Hepatocyte (in vitro differentiated cells): ENCODE measurements at regions not wholly inside any gene's neighbourhood (a gene's known extent, or its start where the extent isn't known, plus 50 kb on each side); places are given as distances from the start of the nearest gene placed in this dataset.

Experiments used
- DNase-seq: peaks from one replicate; pipeline ENCODE4 v3.0.0-alpha.2; 2016; ENCODE audit warnings: low spot score
- H2AFZ ChIP-seq: fragments of 200-600 bp; sonication (generic); 2 replicates; pipeline ENCODE4 v1.6.0; 2016; ENCODE audit warnings: antibody characterized with exemption, mild to moderate bottlenecking
- H3K27ac ChIP-seq: fragments of 200-600 bp; sonication (generic); 2 replicates; pipeline ENCODE4 v1.5.1; 2016; ENCODE audit warnings: mild to moderate bottlenecking
- H3K27me3 ChIP-seq: fragments of 200-600 bp; sonication (generic); 2 replicates; pipeline ENCODE4 v1.6.1; 2016
- H3K36me3 ChIP-seq: fragments of 200-600 bp; sonication (generic); replicated peaks from 2 replicates; pipeline ENCODE4 v1.5.1; 2016; ENCODE audit warnings: low read depth; ENCODE audit not compliant: insufficient read depth
- H3K4me1 ChIP-seq: fragments of 200-600 bp; sonication (generic); 2 replicates; pipeline ENCODE4 v1.5.1; 2016; ENCODE audit warnings: mild to moderate bottlenecking, moderate library complexity; ENCODE audit not compliant: insufficient read depth
- H3K4me2 ChIP-seq: fragments of 200-600 bp; sonication (generic); 2 replicates; pipeline ENCODE4 v1.6.0; 2016
- H3K4me3 ChIP-seq: fragments of 200-600 bp; sonication (generic); 2 replicates; pipeline ENCODE4 v1.5.1; 2016; ENCODE audit warnings: mild to moderate bottlenecking
- H3K79me2 ChIP-seq: fragments of 200-600 bp; sonication (generic); 2 replicates; pipeline ENCODE4 v1.6.0; 2017; ENCODE audit warnings: mild to moderate bottlenecking
- H3K9me2 ChIP-seq: fragments of 200-600 bp; sonication (generic); replicated peaks from 2 replicates; pipeline ENCODE4 v1.6.0; 2017; ENCODE audit warnings: mild to moderate bottlenecking; ENCODE audit not compliant: insufficient read depth
- H3K9me3 ChIP-seq: fragments of 200-600 bp; sonication (generic); 2 replicates; pipeline ENCODE4 v1.5.1; 2016; ENCODE audit warnings: low read depth, mild to moderate bottlenecking
- H4K20me1 ChIP-seq: fragments of 200-600 bp; sonication (generic); 2 replicates; pipeline ENCODE4 v1.6.0; 2016; ENCODE audit warnings: mild to moderate bottlenecking; ENCODE audit not compliant: insufficient read depth, poor library complexity, severe bottlenecking
- EZH2 ChIP-seq: fragments of 200-600 bp; sonication (generic); IDR thresholded peaks from 2 replicates; pipeline ENCODE4 v1.6.1; 2016; ENCODE audit warnings: antibody characterized with exemption, mild to moderate bottlenecking, borderline replicate concordance
- EZH2phosphoT487 ChIP-seq: fragments of 200-600 bp; sonication (generic); IDR thresholded peaks from one replicate; pipeline ENCODE4 v1.6.1; 2018; ENCODE audit warnings: antibody characterized with exemption, mild to moderate bottlenecking, low read depth, moderate library complexity; ENCODE audit not compliant: unreplicated experiment, severe bottlenecking
- WGBS: methylation state at CpG from one replicate; pipeline ENCODE4 v1.1.6; 2016; ENCODE audit warnings: low lambda C conversion rate; ENCODE audit errors: missing lambda C conversion rate; 5-methylcytosine and 5-hydroxymethylcytosine counted together
- TF ChIP-seq, protein P1 (sequence below): fragments of 200-600 bp; sonication (generic); IDR thresholded peaks from 2 replicates; pipeline ENCODE4 v1.5.1; 2016; ENCODE audit warnings: antibody characterized with exemption, mild to moderate bottlenecking; ENCODE audit not compliant: poor library complexity

DNA sequence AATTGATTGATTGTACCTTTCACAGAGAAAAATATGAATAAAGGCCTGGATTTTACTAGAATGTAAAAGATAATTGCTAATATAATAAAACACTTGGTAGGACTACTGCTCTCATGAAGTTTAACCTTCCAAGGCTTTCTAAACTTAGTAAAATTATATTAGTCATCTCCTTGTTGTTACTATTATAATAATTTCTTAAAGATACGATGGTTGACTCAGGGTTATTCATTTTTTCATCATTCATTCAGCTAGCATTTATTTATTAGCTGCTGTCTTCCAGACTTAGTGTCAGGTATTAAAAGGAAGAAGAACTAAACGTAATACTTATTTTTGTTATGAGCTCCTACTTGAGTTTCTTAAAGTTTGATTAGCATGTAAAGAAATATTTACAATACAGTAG is 771.6 kb upstream of the NR2F2 start:
- Histone ChIP-seq H3K79me2 (no peaks in the 10 kb centered on the region), H3K4me1 (peaks cover 5% of the 10 kb centered on the region), H3K4me2 (no peak overlapping the region), H3K9me3 (no peaks in the 10 kb centered on the region), H3K9me2 (no peaks in the 10 kb centered on the region), H2AFZ (no peak overlapping the region), H3K4me3 (no peak overlapping the region), H4K20me1 (no peaks in the 10 kb centered on the region), H3K36me3 (no peaks in the 10 kb centered on the region), H3K27me3 (no peaks in the 10 kb centered on the region), H3K27ac (no peak overlapping the region)
- TF ChIP-seq, protein P1, sequence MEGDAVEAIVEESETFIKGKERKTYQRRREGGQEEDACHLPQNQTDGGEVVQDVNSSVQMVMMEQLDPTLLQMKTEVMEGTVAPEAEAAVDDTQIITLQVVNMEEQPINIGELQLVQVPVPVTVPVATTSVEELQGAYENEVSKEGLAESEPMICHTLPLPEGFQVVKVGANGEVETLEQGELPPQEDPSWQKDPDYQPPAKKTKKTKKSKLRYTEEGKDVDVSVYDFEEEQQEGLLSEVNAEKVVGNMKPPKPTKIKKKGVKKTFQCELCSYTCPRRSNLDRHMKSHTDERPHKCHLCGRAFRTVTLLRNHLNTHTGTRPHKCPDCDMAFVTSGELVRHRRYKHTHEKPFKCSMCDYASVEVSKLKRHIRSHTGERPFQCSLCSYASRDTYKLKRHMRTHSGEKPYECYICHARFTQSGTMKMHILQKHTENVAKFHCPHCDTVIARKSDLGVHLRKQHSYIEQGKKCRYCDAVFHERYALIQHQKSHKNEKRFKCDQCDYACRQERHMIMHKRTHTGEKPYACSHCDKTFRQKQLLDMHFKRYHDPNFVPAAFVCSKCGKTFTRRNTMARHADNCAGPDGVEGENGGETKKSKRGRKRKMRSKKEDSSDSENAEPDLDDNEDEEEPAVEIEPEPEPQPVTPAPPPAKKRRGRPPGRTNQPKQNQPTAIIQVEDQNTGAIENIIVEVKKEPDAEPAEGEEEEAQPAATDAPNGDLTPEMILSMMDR = no peak
- TF ChIP-seq EZH2phosphoT487 = no peak
- no peak for TF ChIP-seq EZH2
- 95% methylated on average over 2 of the region's 2 CpGs for WGBS
- DNase-seq = no peak

DNA sequence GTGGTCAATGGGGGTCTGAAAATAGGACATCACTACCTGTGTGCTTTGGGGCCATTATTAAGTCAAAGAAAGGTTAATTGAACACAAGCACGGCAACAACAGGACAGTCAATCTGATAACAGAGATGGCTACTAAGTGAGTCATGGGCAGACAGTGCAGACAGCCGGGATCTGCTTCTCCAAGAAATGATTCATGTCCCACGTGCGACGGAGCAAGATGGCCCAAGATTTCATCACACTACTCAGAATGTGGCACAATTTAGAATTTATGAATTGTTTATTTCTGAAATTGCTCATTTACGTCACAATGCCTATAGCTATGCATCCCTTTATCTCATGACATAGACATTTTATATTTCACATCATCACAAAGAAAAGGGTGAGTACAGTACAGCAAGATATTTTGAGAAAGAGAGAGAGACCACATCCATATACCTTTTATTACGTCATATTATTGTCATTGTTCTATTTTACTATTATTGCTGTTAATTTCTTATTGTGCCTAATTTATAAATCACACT is 770.6 kb upstream of the NR2F2 start:
- no peaks in the 10 kb centered on the region for H4K20me1 ChIP-seq
- H2AFZ ChIP-seq = no peak overlapping the region
- H3K9me3 ChIP-seq = no peaks in the 10 kb centered on the region
- H3K4me3 ChIP-seq = no peak overlapping the region
- peaks cover 5% of the 10 kb centered on the region for H3K4me1 ChIP-seq
- DNase-seq = peak; percentile 79
- H3K27ac ChIP-seq = peak overlapping the region; percentile 49
- no peaks in the 10 kb centered on the region for H3K9me2 ChIP-seq
- no peaks in the 10 kb centered on the region for H3K27me3 ChIP-seq
- TF ChIP-seq EZH2phosphoT487 (no peak), EZH2 (no peak)
- TF ChIP-seq, protein P1 = no peak
- WGBS = 40% methylated on average over 7 of the region's 7 CpGs
- no peaks in the 10 kb centered on the region for H3K79me2 ChIP-seq
- H3K36me3 ChIP-seq = no peaks in the 10 kb centered on the region
- no peak overlapping the region for H3K4me2 ChIP-seq

DNA sequence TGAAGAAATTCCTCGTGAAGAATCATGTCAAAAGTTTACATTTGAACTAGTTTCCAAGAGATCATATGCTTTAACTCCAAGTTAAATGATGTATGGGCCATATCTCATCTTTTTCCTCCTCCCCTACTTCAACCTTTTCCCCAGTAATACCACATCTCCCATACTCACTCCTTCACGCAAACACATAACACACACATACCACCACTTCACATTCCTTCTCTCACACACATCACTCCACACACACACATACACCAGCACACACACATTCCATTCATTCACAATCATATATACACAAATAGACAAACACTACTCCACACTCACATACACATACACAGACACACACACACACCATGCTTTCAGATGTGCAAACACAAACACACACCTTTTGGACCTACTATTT is 769.0 kb upstream of the NR2F2 start:
- no peaks in the 10 kb centered on the region for H3K79me2 ChIP-seq
- peaks cover 5% of the 10 kb centered on the region for H3K4me1 ChIP-seq
- H3K4me2 ChIP-seq = no peak overlapping the region
- no peak for TF ChIP-seq EZH2phosphoT487
- no peak for TF ChIP-seq EZH2
- TF ChIP-seq, protein P1 = no peak
- no peaks in the 10 kb centered on the region for H3K36me3 ChIP-seq
- H3K9me2 ChIP-seq = no peaks in the 10 kb centered on the region
- no peak overlapping the region for H3K27ac ChIP-seq
- no peaks in the 10 kb centered on the region for H3K27me3 ChIP-seq
- no peak overlapping the region for H2AFZ ChIP-seq
- no peaks in the 10 kb centered on the region for H3K9me3 ChIP-seq
- no peak overlapping the region for H3K4me3 ChIP-seq
- no peaks in the 10 kb centered on the region for H4K20me1 ChIP-seq
- DNase-seq = no peak
- WGBS = 37% methylated on average over 2 of the region's 2 CpGs

GRCh38 chr15:95563634-95564033 is 766.9 kb upstream of the NR2F2 start:
- no peak for TF ChIP-seq EZH2
- no peak for TF ChIP-seq EZH2phosphoT487
- TF ChIP-seq, protein P1 = no peak
- no peak overlapping the region for H3K4me2 ChIP-seq
- H2AFZ ChIP-seq = no peak overlapping the region
- no peaks in the 10 kb centered on the region for H3K27me3 ChIP-seq
- no peak overlapping the region for H3K4me3 ChIP-seq
- H3K36me3 ChIP-seq = no peaks in the 10 kb centered on the region
- no peaks in the 10 kb centered on the region for H4K20me1 ChIP-seq
- H3K79me2 ChIP-seq = no peaks in the 10 kb centered on the region
- no peak for DNase-seq
- H3K27ac ChIP-seq = no peak overlapping the region
- WGBS = 94% methylated on average over 5 of the region's 5 CpGs
- no peaks in the 10 kb centered on the region for H3K4me1 ChIP-seq
- H3K9me3 ChIP-seq = no peaks in the 10 kb centered on the region
- no peaks in the 10 kb centered on the region for H3K9me2 ChIP-seq
